WTC11 (cell line): ENCODE measurements at regions not wholly inside any gene's neighbourhood (a gene's known extent, or its start where the extent isn't known, plus 50 kb on each side); places are given as distances from the start of the nearest gene placed in this dataset.

ENCODE experiments used
- CREB1 ChIP-seq: sonication (generic); formaldehyde crosslinking; IDR thresholded peaks from 2 replicates; pipeline ENCODE4 v1.8.0; 2023; ENCODE audit warnings: mild to moderate bottlenecking, missing genetic modification reagents
- CTCF ChIP-seq: fragments of 200-600 bp; IDR thresholded peaks from 2 replicates; pipeline ENCODE4 v1.8.0; 2022; ENCODE audit warnings: antibody characterized with exemption
- EMX1 ChIP-seq: fragments of 250-450 bp; sonication (Bioruptor Pico); IDR thresholded peaks from 2 replicates; pipeline ENCODE4 v1.8.0; 2021; ENCODE audit warnings: mild to moderate bottlenecking
- FOXJ3 ChIP-seq: sonication (generic); formaldehyde crosslinking; IDR thresholded peaks from 2 replicates; pipeline ENCODE4 v1.9.0; 2021; ENCODE audit warnings: missing genetic modification reagents, mild to moderate bottlenecking, borderline replicate concordance
- NR2C2 ChIP-seq: sonication (generic); formaldehyde crosslinking; IDR thresholded peaks from 2 replicates; pipeline ENCODE4 v1.8.0; 2022; ENCODE audit warnings: mild to moderate bottlenecking, missing genetic modification reagents

- TF ChIP-seq NR2C2 (CRISPR knock-in tag) (no peak), CTCF (no peak), FOXJ3 (CRISPR knock-in tag) (no peak), CREB1 (CRISPR knock-in tag) (no peak), EMX1 (CRISPR knock-in tag) (no peak)
These were observed 661.0 kb downstream of the KCTD16 start for GRCh38 chr5:144831650-144832049.
